HG03066 (cell line): ENCODE measurements at regions not wholly inside any gene's neighbourhood (a gene's known extent, or its start where the extent isn't known, plus 50 kb on each side); places are given as distances from the start of the nearest gene placed in this dataset.
"Not testable (repeated sequence)": the region's sequence is repeated elsewhere in the genome, so short reads cannot be mapped to it uniquely, and the experiment has no call there.

Experiments
- ATAC-seq: cut with Tn5 transposase; IDR thresholded peaks from one replicate; pipeline ENCODE4 v1.9.1; 2021; ENCODE audit warnings: low read depth; ENCODE audit not compliant: unreplicated experiment

DNA sequence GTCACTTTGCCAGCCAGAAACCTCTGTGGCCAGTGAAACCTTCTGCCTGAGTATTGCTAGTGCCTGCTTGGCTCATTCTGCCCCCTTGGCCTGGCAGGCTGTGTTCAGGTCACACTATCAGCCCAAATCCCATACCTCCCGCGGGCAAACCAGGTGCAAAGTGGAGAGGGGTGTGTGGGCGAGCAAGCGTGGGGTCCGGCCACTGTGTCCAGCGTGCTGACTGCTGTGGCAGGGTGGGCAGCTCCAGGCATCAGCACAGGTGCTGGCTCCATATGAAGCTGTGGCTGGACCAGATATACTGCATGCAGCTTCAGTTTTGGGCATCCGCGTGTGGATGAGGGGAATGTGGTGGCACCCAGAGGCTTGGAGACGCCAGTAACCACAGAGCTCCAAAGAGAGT is 576.5 kb upstream of the EDIL3 start:
- no peak for ATAC-seq

- ATAC-seq = no peak
Measured at GRCh38 chr5:84961903-84962302, 577.2 kb upstream of the EDIL3 start.

DNA sequence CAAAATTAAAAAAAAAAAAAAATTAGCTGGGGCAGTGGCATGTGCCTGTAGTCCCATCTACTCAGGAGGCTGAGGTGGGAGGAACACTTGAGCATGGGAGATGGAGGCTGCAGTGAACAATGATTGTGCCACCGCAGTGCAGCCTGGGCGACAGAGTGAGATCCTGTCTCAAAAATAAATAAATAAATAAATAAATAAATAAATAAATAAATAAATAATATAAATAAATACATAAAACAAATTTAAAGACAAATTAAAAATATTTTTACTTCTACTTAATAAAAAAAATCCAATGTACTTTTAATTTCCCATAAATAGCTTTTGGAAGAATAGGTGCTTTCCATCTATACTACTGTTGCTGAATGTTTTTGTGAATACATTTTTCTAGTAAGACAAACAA is 598.4 kb upstream of the EDIL3 start:
- ATAC-seq = no peak

DNA sequence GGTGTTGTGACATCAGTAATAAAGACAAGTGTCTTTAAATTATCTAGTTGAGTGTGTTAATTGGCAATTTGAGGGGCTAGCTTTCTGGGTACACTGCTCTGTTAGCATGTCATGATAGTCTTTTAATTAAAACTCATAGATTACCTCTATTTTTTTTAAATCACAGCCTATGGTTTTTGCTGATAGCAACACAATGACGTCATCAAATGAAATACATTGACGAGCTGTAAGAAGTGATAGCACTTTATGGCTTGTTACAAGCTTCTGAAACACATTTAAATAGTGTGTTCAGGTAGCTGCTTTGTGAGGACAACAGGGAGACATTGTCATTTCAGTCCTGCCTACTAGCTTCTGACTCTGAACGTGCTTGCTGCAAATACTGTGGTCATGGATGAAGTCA is 600.5 kb upstream of the EDIL3 start:
- ATAC-seq = no peak

DNA sequence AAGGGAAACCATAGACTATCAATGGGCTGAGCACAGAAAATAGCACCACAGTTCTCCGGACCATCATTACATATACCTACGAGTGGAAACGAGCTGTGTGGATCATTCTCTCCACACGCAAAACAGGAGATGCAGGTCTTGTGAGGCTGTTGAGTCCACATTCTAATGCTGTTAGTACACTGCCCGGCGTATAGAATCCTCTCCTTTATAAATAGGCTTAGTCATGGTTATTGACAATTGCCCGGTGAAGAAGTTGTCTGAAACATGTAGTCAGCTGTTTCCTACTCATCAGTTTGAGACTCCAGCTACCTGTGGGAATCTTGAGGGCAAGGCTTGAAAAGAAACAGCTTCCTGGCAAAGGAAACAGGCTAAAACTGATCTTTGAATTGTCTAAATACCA is 602.0 kb upstream of the EDIL3 start:
- ATAC-seq = no peak

DNA sequence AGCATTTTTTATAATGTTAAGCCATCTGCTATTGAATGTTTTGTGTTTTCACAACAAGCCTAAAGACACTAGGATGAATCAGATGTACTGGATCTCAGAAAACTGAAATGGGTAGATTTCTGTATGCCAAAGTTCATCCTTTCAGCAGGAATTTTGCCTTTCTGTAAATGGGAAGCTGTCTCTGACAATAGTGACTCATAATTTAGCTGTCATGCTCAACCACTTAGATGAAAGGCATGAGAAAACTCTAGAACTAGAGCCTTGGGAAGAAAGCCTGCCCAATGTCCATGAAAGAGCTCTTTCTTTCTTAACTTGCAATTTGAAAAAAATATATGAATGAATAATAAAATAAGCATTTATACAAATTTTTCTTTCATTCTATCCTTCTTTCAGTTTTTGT is 616.0 kb upstream of the EDIL3 start:
- no peak for ATAC-seq

DNA sequence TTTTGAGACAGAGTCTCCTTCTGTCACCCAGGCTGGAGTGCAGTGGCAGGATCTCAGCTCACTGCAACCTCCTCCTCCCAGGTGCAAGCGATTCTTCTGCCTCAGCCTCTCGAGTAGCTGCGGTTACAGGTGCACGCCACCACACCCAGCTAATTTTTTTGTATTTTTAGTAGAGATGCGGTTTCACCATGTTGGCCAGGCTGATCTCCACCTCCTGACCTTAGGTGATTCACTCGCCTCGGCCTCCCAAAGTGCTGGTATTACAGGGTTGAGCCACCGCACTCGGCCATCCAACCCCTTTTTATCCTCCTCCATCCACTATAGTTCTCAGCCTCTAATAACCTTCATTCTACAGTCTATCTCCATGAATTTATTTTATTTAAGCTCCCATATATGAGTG is 617.3 kb upstream of the EDIL3 start:
- ATAC-seq = not testable (repeated sequence)

GRCh38 chr5:85010014-85010562 is 625.4 kb upstream of the EDIL3 start:
- ATAC-seq = no peak

- ATAC-seq = no peak
Measured at GRCh38 chr5:85017261-85017660, 632.6 kb upstream of the EDIL3 start.

- ATAC-seq = no peak
Measured at GRCh38 chr5:85030316-85031084, 645.8 kb upstream of the EDIL3 start.

DNA sequence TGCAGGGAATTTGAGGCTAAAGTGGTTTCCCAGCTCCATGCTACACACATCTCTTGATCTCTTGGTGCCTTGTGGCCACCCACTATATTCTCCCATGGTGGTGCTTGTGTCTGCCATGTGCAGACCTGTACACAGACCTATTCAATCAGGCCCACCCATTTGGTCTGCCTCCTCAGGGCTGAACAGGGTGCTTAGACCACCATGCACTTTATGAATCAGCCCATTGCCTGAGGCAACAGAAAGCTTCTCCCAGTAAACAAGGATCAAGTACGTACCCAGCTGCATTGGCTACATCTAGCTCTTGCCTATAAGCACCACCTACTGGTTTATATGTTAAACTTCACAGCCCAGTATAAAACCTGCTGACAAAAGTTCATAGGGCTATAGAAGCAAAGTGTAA is 664.3 kb upstream of the EDIL3 start:
- no peak for ATAC-seq

GRCh38 chr5:85052826-85053225 is 668.1 kb upstream of the EDIL3 start:
- ATAC-seq = no peak

- no peak for ATAC-seq
Measured at GRCh38 chr5:85069659-85070640, 685.3 kb upstream of the EDIL3 start.

DNA sequence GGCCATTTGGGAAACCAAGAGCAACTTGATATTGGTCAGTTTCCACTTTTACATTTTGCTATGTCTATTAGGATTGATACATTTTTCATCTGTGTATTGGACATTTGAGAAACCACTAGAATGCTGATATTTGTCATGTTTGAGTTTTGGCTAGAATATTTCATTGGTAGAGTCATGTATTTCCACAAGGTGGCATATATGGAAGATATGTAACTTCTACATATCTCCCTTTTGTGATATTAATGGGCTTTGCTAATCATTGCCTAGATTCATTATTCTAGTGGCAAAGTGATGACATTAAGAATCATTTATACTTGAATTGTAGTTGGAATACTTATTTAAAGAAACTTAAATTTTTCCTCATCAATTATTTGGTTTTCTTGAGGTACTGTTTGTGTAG is 692.9 kb upstream of the EDIL3 start:
- no peak for ATAC-seq

DNA sequence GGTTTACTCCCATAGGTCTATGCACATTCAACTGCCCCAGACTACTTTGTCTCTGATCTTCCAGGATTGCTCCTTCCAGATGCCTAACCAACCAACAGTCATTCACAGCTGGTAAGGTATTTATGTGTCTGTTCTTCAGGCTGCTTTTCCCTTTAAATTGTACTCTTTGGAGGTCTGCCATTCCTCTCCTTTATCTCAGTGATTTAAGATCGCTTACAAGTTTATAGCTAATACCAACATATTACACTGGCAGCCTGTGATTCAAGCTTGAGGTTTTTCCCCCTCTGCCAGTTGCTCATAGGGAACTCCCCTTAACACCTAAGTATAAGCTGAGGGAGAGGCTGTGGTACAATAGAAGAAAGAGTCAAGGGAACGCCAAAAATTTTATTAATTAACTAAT is 711.7 kb upstream of the EDIL3 start:
- ATAC-seq = no peak

GRCh38 chr5:85108471-85108870 is 723.8 kb upstream of the EDIL3 start:
- ATAC-seq = no peak

DNA sequence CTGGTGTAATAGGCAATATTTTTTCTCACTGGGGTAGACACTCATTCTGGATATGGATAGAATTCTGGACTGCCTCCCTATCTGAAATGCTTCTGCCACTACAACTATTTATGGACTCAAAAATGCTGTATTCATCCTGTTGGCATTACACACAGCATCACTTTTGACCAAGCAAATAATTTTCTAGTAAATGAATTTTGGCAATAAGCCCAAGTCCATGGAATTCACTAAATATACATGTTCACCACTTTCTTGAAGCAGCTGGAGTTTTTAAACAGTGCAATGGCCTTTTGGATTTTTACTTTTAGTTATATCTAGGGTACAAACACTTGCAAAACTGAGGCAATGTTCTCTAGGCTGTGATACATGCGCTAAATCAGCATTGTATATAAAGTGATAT is 724.9 kb upstream of the EDIL3 start:
- no peak for ATAC-seq

DNA sequence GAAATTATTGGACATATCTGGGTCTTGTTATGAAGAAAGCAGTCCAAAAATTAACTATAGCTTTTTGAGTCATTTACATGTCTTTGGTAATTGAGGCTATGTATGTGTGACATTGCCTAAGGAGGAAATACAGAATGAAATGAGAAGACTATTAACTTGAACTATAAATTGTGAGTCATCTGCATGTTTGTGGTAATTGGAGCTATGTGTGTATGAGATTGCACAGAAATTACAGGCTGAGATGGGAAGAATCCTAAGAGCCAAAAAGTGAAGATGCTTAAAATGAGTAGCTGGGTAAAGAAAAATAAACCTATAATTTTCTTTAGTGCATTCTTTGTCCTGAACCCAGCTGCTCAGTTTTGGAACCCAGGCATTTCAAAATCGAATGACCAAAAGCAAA is 747.6 kb upstream of the EDIL3 start:
- no peak for ATAC-seq

GRCh38 chr5:85140471-85140870 is 755.8 kb upstream of the EDIL3 start:
- ATAC-seq = no peak

DNA sequence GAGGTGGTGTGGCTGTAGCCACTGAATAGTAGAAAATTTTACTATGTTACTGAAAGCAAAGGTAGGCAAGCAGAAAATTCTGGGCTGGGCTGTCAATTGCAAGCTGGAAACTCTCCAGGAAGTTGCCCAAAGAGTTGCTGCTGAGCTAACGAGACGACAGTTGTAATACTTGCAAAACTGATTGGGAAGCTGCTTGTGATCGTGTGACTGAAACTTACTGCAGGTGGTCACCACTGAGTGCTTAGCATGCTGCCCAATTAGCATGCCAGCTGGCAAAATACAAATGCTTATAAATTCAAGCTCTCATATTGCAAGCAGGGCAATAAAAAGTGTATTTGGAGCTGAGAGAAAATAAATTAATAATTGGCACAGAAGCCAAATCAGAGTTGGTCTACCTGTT is 758.5 kb upstream of the EDIL3 start:
- ATAC-seq = no peak

- no peak for ATAC-seq
Measured at GRCh38 chr5:85148701-85149100, 764.0 kb upstream of the EDIL3 start.
